ENCODE measurements at regions not wholly inside any gene's neighbourhood (a gene's known extent, or its start where the extent isn't known, plus 50 kb on each side); places are given as distances from the start of the nearest gene placed in this dataset.

DNA sequence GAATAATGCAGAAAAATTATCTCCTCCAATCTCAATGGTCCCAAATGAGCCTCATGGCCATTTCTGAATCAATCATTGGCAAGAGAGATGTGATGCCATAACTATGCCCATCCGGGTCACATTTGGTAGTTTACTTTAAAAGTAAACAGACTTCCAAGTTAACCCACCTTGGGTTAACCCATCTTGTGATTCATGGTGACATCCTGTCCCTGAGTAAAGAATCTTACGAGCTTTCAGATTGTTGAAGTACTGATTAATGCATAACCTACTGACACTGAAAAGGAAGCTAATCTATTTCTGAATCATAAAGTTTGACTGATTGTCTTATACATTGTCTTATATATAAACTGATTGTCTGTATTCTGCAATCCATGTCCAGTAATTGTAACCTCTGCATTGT, 467.2 kb upstream of the AGTR1 start:
- no peak for TF ChIP-seq TBL1XR1 (IDR thresholded peaks at IDR 0.05; ENCODE audit: low read depth, low read length)
- TF ChIP-seq, protein P1, sequence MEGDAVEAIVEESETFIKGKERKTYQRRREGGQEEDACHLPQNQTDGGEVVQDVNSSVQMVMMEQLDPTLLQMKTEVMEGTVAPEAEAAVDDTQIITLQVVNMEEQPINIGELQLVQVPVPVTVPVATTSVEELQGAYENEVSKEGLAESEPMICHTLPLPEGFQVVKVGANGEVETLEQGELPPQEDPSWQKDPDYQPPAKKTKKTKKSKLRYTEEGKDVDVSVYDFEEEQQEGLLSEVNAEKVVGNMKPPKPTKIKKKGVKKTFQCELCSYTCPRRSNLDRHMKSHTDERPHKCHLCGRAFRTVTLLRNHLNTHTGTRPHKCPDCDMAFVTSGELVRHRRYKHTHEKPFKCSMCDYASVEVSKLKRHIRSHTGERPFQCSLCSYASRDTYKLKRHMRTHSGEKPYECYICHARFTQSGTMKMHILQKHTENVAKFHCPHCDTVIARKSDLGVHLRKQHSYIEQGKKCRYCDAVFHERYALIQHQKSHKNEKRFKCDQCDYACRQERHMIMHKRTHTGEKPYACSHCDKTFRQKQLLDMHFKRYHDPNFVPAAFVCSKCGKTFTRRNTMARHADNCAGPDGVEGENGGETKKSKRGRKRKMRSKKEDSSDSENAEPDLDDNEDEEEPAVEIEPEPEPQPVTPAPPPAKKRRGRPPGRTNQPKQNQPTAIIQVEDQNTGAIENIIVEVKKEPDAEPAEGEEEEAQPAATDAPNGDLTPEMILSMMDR (IDR thresholded peaks at IDR 0.05 in 2 of 3, conservative IDR thresholded peaks at IDR 0.05 in 1 of 3; ENCODE audit: control insufficient read depth in 2 of 3, extremely low read depth in 1 of 3, insufficient read depth in 1 of 3, low read depth in 3 of 3, low read length in 3 of 3): no peak
- TF ChIP-seq NR2C2 (IDR thresholded peaks at IDR 0.05; ENCODE audit: borderline replicate concordance, control insufficient read depth, insufficient read length, low read depth): no peak
- TF ChIP-seq ZNF274 (IDR thresholded peaks at IDR 0.05; ENCODE audit: insufficient read depth, insufficient read length): no peak
- TF ChIP-seq RCOR1 (conservative IDR thresholded peaks at IDR 0.05; ENCODE audit: low read depth, low read length): no peak
- no peak for TF ChIP-seq TAF1 (IDR thresholded peaks at IDR 0.05; ENCODE audit: borderline replicate concordance, low read depth, low read length)
- no peak for TF ChIP-seq SUPT20H (IDR thresholded peaks at IDR 0.05; ENCODE audit: borderline replicate concordance, control insufficient read depth, low read depth, low read length)
- no peak for TF ChIP-seq RELA (IDR thresholded peaks at IDR 0.05; ENCODE audit: borderline replicate concordance, partially characterized antibody)
- TF ChIP-seq HCFC1 (IDR thresholded peaks at IDR 0.05; ENCODE audit: low read length): no peak
- no peak for TF ChIP-seq CEBPB (IDR thresholded peaks at IDR 0.05; ENCODE audit: borderline replicate concordance in 1 of 2, low read depth in 2 of 2, low read length in 2 of 2)
- TF ChIP-seq RBBP5 (conservative IDR thresholded peaks at IDR 0.05): no peak
- TF ChIP-seq, protein P2, sequence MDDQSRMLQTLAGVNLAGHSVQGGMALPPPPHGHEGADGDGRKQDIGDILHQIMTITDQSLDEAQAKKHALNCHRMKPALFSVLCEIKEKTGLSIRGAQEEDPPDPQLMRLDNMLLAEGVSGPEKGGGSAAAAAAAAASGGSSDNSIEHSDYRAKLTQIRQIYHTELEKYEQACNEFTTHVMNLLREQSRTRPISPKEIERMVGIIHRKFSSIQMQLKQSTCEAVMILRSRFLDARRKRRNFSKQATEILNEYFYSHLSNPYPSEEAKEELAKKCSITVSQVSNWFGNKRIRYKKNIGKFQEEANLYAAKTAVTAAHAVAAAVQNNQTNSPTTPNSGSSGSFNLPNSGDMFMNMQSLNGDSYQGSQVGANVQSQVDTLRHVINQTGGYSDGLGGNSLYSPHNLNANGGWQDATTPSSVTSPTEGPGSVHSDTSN (IDR thresholded peaks at IDR 0.05; ENCODE audit: insufficient replicate concordance, low read depth, low read length): no peak
